SKM-1 (cell line): ENCODE measurements at regions not wholly inside any gene's neighbourhood (a gene's known extent, or its start where the extent isn't known, plus 50 kb on each side); places are given as distances from the start of the nearest gene placed in this dataset.

Source experiments
- DNase-seq: peaks from one replicate; lab custom pipeline; 2025; ENCODE audit not compliant: unreplicated experiment; lab: John Stamatoyannopoulos, UW

DNA sequence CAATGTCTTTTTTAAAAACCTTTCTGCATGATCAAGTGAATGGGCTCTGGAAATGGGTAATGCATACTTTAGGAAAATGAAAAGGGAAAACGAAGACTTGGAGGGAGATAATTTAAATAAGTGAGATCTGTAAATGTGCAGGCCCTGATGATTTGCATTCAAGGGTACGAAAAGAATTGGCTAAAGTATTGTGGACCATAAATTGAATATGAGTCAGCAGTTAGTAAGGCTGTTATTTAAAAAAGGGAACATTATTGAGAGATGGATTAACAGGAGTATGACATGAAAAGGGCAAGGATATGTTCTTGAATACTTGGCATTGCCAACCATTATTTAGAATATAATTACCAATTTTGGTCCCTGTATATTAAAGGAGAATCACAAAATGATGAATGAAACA, 125.5 kb downstream of the GPAT3 start:
- no peak for DNase-seq

DNA sequence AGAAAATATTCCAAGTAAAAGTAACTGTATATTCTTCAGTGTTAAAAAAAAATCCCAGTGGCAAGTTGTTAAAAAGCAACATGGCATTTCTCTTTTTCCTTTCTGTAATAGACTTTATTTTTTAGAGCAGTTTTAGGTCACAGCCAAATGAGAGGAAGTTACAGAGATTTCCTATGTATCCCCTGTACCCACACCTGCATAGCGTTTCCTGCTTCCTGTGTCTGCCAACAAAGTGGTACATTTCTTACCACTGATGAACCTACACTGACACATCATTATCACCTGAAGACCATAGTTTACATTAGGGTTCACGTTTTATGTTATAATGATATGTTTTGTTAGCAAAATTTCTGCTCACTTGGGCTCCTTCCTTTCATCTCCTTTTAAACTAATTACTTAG, 124.7 kb downstream of the GPAT3 start:
- DNase-seq = no peak

DNA sequence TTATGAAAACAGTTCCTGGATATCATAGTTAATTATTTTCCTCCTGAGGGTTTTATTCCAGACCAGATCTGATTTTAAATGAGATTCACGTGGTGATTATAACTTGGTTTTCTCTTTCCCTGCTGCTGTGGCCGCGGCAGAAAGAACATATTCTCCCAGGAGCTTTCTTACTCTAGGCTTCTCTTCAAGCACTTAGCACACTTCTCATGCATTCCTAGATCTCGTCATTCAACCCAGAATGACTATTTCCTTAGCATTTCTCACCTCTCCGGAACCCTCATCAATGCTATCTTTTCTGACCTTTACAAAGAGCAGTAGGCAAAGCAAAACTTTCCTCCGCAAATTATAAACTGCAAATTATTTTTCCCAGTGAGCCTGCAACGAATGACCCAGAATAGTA, 122.9 kb downstream of the GPAT3 start:
- DNase-seq = no peak

DNA sequence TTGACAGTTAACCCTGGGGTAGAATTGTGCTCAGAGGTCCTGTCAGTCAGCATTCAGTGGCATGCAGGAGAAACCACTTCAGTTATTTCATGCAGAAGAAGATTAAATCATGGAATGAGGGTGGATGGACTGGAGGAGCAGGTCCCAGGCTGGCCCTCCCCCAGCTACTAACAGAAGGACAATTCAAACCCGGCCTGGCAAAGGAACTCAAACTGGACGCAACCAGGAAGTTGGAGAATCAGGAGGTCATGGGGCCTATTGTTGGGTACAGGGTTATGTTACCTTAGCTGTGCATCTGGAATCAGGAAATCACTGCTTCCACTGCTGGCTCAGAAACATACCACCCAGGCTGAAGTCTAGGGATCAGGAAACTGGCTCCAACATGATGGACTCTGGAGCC, 121.4 kb downstream of the GPAT3 start:
- no peak for DNase-seq
